HepG2 (cell line): ENCODE measurements at regions not wholly inside any gene's neighbourhood (a gene's known extent, or its start where the extent isn't known, plus 50 kb on each side); places are given as distances from the start of the nearest gene placed in this dataset.

Experiments used
- ATAC-seq: fragments of 200-7000 bp; cut with Tn5 transposase; 3 replicates; pipeline ENCODE4 v1.9.1; 2020; ENCODE audit warnings: mild to moderate bottlenecking, moderate library complexity
- BruUV-seq: library from RNA; stranded (reverse); fragments of 400-500 nt; replicated peaks from 2 replicates; lab custom pipeline; 2021; lab: Mats Ljungman, UMichigan
- CTCF ChIA-PET: fragments of 300-600 bp; formaldehyde crosslinking; extraction: SDS; loops from one replicate; lab custom pipeline; 2021; ENCODE audit warnings: low total read pairs, inconsistent platforms, low intra/inter-chr PET ratio; lab: Yijun Ruan, JAX
- POLR2A ChIA-PET: fragments of 350-600 bp; sonication (Branson Sonifier 250); formaldehyde crosslinking; loops from one replicate; lab custom pipeline; 2020; ENCODE audit warnings: antibody characterized with exemption, inconsistent platforms; lab: Yijun Ruan, JAX
- DNase-seq: peaks from one replicate; pipeline ENCODE4 v3.0.0-alpha.2; 2015; ENCODE audit warnings: low spot score
- FAIRE-seq: peaks from 3 replicates; lab custom pipeline; 2011; peaks lifted over from hg19 to GRCh38; lab: Jason Lieb, UNC
- H2AFZ ChIP-seq: one replicate; pipeline ENCODE4 v1.6.1; 2011; ENCODE audit warnings: low read length, inconsistent platforms
- H3K27ac ChIP-seq: fragments of 300-600 bp; 3 replicates; pipeline ENCODE4 v1.8.0; 2011; ENCODE audit warnings: mixed run types, mild to moderate bottlenecking, mixed read lengths, low read length, inconsistent platforms; ENCODE audit not compliant: insufficient read depth; ENCODE audit errors: extremely low read length
- H3K27me3 ChIP-seq, 2 experiments: fragments of 200-600 bp in 1 of 2; 2 replicates in 1 of 2; 3 replicates in 1 of 2; pipeline versions ENCODE4 v1.6.0 to v1.8.0; 2011; ENCODE audit warnings: low read length in 2 of 2, mild to moderate bottlenecking in 2 of 2, moderate library complexity in 2 of 2, inconsistent platforms in 1 of 2; ENCODE audit not compliant: insufficient read depth in 2 of 2, control insufficient read depth in 1 of 2
- H3K36me3 ChIP-seq, 2 experiments: fragments of 200-600 bp in 1 of 2; replicated peaks in 1 of 2; 2 replicates in 1 of 2; 3 replicates in 1 of 2; pipeline versions ENCODE4 v1.5.1 to v1.8.0; 2011; ENCODE audit warnings: low read length in 2 of 2, inconsistent platforms in 1 of 2; ENCODE audit not compliant: insufficient read depth in 2 of 2, control insufficient read depth in 1 of 2
- H3K4me1 ChIP-seq: 2 replicates; pipeline ENCODE4 v1.5.1; 2012; ENCODE audit warnings: low read length, inconsistent platforms; ENCODE audit not compliant: insufficient read depth
- H3K4me2 ChIP-seq: 2 replicates; pipeline ENCODE4 v1.6.0; 2011; ENCODE audit warnings: low read depth, low read length, inconsistent platforms
- H3K4me3 ChIP-seq, 3 experiments: fragments of 200-600 bp in 1 of 3; sonication (generic), shearing (Covaris generic) in 1 of 3; replicated peaks in 1 of 3; 2 replicates each; pipeline ENCODE4 v1.5.1; 2011 to 2016; ENCODE audit warnings: low read length in 3 of 3, inconsistent platforms in 2 of 3, low read depth in 2 of 3, mild to moderate bottlenecking in 2 of 3, control low read depth in 1 of 3, mixed read lengths in 1 of 3; ENCODE audit not compliant: insufficient read depth in 1 of 3
- H3K79me2 ChIP-seq: one replicate; pipeline ENCODE4 v1.6.1; 2011; ENCODE audit warnings: low read length, inconsistent platforms; ENCODE audit not compliant: insufficient read depth
- H3K9ac ChIP-seq: 2 replicates; pipeline ENCODE4 v1.6.0; 2011; ENCODE audit warnings: mild to moderate bottlenecking, low read depth, low read length, inconsistent platforms; ENCODE audit not compliant: insufficient read depth
- H3K9me3 ChIP-seq: 2 replicates; pipeline ENCODE4 v1.5.1; 2012; ENCODE audit warnings: mild to moderate bottlenecking, low read length
- H4K20me1 ChIP-seq: 2 replicates; pipeline ENCODE4 v1.6.0; 2011; ENCODE audit warnings: inconsistent platforms, mild to moderate bottlenecking, low read length, moderate library complexity; ENCODE audit not compliant: insufficient read depth
- CEBPG ChIP-seq: IDR thresholded peaks from 2 replicates; pipeline ENCODE4 v1.6.1; 2016
- IKZF4 ChIP-seq: sonication (generic); formaldehyde crosslinking; IDR thresholded peaks from 2 replicates; pipeline ENCODE4 v1.5.1; 2020; ENCODE audit warnings: borderline replicate concordance, mild to moderate bottlenecking, low read depth, missing genetic modification reagents; ENCODE audit errors: not compliant biosample characterization
- KAT8 ChIP-seq: IDR thresholded peaks from 2 replicates; pipeline ENCODE4 v1.6.1; 2016; ENCODE audit warnings: missing genetic modification reagents, missing compliant biosample characterization
- KDM5B ChIP-seq: sonication (generic); formaldehyde crosslinking; IDR thresholded peaks from 2 replicates; pipeline ENCODE4 v1.4.0; 2020; ENCODE audit warnings: missing genetic modification reagents, mild to moderate bottlenecking, borderline replicate concordance
- PRDM4 ChIP-seq: sonication (generic); formaldehyde crosslinking; IDR thresholded peaks from 2 replicates; pipeline ENCODE4 v1.9.0; 2021; ENCODE audit warnings: missing genetic modification reagents, borderline replicate concordance
- PRPF4 ChIP-seq: fragments of 200-400 bp; formaldehyde crosslinking; IDR thresholded peaks from 2 replicates; pipeline ENCODE4 v1.6.1; 2016; ENCODE audit warnings: low read length, low read depth; ENCODE audit not compliant: poor library complexity, severe bottlenecking
- RFX1 ChIP-seq: fragments of 450-650 bp; IDR thresholded peaks from 2 replicates; pipeline ENCODE4 v1.6.1; 2017
- ZNF75D ChIP-seq: sonication (generic); formaldehyde crosslinking; IDR thresholded peaks from 2 replicates; pipeline ENCODE4 v1.8.1; 2023; ENCODE audit warnings: missing genetic modification reagents, mild to moderate bottlenecking, borderline replicate concordance
- ZSCAN30 ChIP-seq: sonication (generic); formaldehyde crosslinking; IDR thresholded peaks from 2 replicates; pipeline ENCODE4 v1.5.0; 2020; ENCODE audit warnings: mild to moderate bottlenecking, missing genetic modification reagents
- WGBS: methylation state at CpG from one replicate; pipeline ENCODE4 v1.1.6; 2017; ENCODE audit warnings: low lambda C conversion rate; 5-methylcytosine and 5-hydroxymethylcytosine counted together
- in situ Hi-C: cut with HindIII; loops from 2 replicates; pipeline ENCODE4 v1.10.0; 2017; ENCODE audit warnings: low pct_unique_long_range_greater_than_20kb; ENCODE audit not compliant: extremely low pct_ligation_motif_present
- intact Hi-C: fragments of 100-400 bp; cut with micrococcal nuclease; formaldehyde crosslinking; loops from one replicate; pipeline ENCODE4 v1.10.0; 2022; ENCODE audit not compliant: unreplicated experiment
- TF ChIP-seq, protein P1 (sequence below), 2 experiments: fragments of 450-650 bp in 1 of 2; sonication (generic) in 1 of 2; formaldehyde crosslinking in 1 of 2; IDR thresholded peaks; 2 replicates each; pipeline versions ENCODE4 v1.6.1 to v1.8.0; 2016 to 2022; ENCODE audit warnings: antibody characterized with exemption in 1 of 2, mild to moderate bottlenecking in 1 of 2, missing genetic modification reagents in 1 of 2
- TF ChIP-seq, protein P2 (sequence below): sonication (generic); formaldehyde crosslinking; IDR thresholded peaks from 2 replicates; pipeline ENCODE4 v1.4.0; 2020; ENCODE audit warnings: missing genetic modification reagents, borderline replicate concordance

- Histone ChIP-seq H3K9ac (no peak overlapping the region), H3K9me3 (peaks cover 80% of the 10 kb centered on the region), H3K27ac (no peak overlapping the region), H3K4me3 (no peak overlapping the region), H3K4me2 (no peak overlapping the region), H3K27me3 (no peaks in the 10 kb centered on the region), H4K20me1 (no peaks in the 10 kb centered on the region), H3K36me3 (no peaks in the 10 kb centered on the region), H3K79me2 (no peaks in the 10 kb centered on the region), H2AFZ (no peak overlapping the region), H3K4me1 (no peaks in the 10 kb centered on the region)
- intact Hi-C loops, result no loop called here
- in situ Hi-C loops, result no loop called here
- DNase-seq (no peak), FAIRE-seq (no peak), ATAC-seq (no peak)
- no TSS peak for BruUV-seq
- 5% methylated on average over 2 of the region's 2 CpGs for WGBS
- POLR2A ChIA-PET, result no interaction called here
- CTCF ChIA-PET, result no interaction called here
- TF ChIP-seq KAT8 (CRISPR knock-in tag) (no peak), RFX1 (no peak), CEBPG (CRISPR knock-in tag) (no peak), IKZF4 (no peak), KDM5B (CRISPR knock-in tag) (no peak), PRDM4 (CRISPR knock-in tag) (no peak), PRPF4 (no peak), ZNF75D (no peak), ZSCAN30 (CRISPR knock-in tag) (no peak)
- TF ChIP-seq, protein P1, sequence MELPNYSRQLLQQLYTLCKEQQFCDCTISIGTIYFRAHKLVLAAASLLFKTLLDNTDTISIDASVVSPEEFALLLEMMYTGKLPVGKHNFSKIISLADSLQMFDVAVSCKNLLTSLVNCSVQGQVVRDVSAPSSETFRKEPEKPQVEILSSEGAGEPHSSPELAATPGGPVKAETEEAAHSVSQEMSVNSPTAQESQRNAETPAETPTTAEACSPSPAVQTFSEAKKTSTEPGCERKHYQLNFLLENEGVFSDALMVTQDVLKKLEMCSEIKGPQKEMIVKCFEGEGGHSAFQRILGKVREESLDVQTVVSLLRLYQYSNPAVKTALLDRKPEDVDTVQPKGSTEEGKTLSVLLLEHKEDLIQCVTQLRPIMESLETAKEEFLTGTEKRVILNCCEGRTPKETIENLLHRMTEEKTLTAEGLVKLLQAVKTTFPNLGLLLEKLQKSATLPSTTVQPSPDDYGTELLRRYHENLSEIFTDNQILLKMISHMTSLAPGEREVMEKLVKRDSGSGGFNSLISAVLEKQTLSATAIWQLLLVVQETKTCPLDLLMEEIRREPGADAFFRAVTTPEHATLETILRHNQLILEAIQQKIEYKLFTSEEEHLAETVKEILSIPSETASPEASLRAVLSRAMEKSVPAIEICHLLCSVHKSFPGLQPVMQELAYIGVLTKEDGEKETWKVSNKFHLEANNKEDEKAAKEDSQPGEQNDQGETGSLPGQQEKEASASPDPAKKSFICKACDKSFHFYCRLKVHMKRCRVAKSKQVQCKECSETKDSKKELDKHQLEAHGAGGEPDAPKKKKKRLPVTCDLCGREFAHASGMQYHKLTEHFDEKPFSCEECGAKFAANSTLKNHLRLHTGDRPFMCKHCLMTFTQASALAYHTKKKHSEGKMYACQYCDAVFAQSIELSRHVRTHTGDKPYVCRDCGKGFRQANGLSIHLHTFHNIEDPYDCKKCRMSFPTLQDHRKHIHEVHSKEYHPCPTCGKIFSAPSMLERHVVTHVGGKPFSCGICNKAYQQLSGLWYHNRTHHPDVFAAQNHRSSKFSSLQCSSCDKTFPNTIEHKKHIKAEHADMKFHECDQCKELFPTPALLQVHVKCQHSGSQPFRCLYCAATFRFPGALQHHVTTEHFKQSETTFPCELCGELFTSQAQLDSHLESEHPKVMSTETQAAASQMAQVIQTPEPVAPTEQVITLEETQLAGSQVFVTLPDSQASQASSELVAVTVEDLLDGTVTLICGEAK (IDR thresholded peaks at IDR 0.05), result no peak
- TF ChIP-seq, protein P1 (CRISPR knock-in tag; IDR thresholded peaks at IDR 0.05), result no peak
- TF ChIP-seq, protein P2, sequence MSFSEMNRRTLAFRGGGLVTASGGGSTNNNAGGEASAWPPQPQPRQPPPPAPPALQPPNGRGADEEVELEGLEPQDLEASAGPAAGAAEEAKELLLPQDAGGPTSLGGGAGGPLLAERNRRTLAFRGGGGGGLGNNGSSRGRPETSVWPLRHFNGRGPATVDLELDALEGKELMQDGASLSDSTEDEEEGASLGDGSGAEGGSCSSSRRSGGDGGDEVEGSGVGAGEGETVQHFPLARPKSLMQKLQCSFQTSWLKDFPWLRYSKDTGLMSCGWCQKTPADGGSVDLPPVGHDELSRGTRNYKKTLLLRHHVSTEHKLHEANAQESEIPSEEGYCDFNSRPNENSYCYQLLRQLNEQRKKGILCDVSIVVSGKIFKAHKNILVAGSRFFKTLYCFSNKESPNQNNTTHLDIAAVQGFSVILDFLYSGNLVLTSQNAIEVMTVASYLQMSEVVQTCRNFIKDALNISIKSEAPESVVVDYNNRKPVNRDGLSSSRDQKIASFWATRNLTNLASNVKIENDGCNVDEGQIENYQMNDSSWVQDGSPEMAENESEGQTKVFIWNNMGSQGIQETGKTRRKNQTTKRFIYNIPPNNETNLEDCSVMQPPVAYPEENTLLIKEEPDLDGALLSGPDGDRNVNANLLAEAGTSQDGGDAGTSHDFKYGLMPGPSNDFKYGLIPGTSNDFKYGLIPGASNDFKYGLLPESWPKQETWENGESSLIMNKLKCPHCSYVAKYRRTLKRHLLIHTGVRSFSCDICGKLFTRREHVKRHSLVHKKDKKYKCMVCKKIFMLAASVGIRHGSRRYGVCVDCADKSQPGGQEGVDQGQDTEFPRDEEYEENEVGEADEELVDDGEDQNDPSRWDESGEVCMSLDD (CRISPR knock-in tag), result no peak
Measured at GRCh38 chr2:52308156-52308555, 1276.2 kb upstream of the NRXN1 start.
